ENCODE measurements at regions not wholly inside any gene's neighbourhood (a gene's known extent, or its start where the extent isn't known, plus 50 kb on each side); places are given as distances from the start of the nearest gene placed in this dataset.
"Not testable (repeated sequence)": the region's sequence is repeated elsewhere in the genome, so short reads cannot be mapped to it uniquely, and the experiment has no call there.

- no peaks in the 10 kb centered on the region for H3K27me3 ChIP-seq
- H3K36me3 ChIP-seq (ENCODE audit: low read depth, missing control alignments) = no peaks in the 10 kb centered on the region
- H3K9me3 ChIP-seq = no peaks in the 10 kb centered on the region
- no peaks in the 10 kb centered on the region for H3K4me1 ChIP-seq
- intact Hi-C loops (cut with DNase I; ENCODE audit: low total_unique reads) = no loop called here
- H3K27ac ChIP-seq = no peak overlapping the region
- WGBS, 2 donors = 88 to 93% methylated on average over 3 of the region's 3 CpGs
- no peak overlapping the region for H3K4me3 ChIP-seq
- DNase-seq = no peak
- TF ChIP-seq POLR2A (IDR thresholded peaks at IDR 0.05) = no peak
- TF ChIP-seq CTCF (IDR thresholded peaks at IDR 0.05) = no peak
Measured at GRCh38 chr4:83731609-83732008, 195.7 kb downstream of the GPAT3 start.

DNA sequence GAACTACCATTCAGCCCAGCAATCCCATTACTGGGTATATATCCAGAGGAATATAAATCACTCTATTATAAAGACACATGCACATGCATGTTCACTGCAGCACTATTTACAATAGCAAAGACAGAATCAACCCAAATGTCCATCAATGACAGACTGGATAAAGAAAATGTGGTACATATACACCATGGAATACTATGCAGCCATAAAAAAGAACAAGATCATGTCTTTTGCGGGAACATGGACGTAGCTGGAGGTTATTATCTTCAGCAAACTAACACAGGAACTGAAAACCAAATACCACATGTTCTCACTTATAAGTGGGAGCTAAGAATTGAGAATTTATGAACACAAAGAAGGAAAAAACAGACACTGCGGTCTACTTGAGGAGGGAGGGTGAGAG lies 195.1 kb downstream of the GPAT3 start:
- H3K36me3 ChIP-seq (ENCODE audit: low read depth, missing control alignments); H3K27ac ChIP-seq; H3K4me1 ChIP-seq; intact Hi-C loops (cut with DNase I; ENCODE audit: low total_unique reads); H3K9me3 ChIP-seq; H3K4me3 ChIP-seq; DNase-seq; H3K27me3 ChIP-seq: not testable (repeated sequence)
- WGBS, 2 donors = 90 to 93% methylated on average over 3 of the region's 3 CpGs

DNA sequence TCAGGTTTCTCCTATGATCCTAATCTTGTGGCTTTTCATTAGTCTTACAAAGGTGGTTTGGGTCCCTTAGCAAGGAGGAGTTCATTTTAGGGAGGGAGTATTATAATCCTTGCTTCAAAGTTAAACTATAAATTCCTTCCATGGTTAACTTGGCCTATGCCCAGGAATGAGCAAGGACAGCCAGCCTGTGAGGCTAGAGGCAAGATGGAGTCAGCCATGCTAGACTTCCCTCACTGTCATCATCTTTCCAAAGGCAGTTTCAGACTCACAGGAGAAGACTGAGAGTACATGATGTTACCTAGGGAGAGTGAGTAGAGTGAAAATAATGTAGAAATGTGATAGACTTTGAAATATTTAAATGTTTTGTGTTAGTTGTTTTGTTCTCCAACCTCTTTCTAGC lies 192.3 kb downstream of the GPAT3 start:
- Histone ChIP-seq H3K36me3 (ENCODE audit: low read depth, missing control alignments) (no peaks in the 10 kb centered on the region), H3K9me3 (no peaks in the 10 kb centered on the region), H3K27me3 (no peaks in the 10 kb centered on the region), H3K4me3 (no peak overlapping the region), H3K4me1 (no peaks in the 10 kb centered on the region), H3K27ac (no peak overlapping the region)
- intact Hi-C loops (cut with DNase I; ENCODE audit: low total_unique reads) = no loop called here
- no peak for DNase-seq
- TF ChIP-seq POLR2A (IDR thresholded peaks at IDR 0.05) (no peak), CTCF (IDR thresholded peaks at IDR 0.05) (no peak)

DNA sequence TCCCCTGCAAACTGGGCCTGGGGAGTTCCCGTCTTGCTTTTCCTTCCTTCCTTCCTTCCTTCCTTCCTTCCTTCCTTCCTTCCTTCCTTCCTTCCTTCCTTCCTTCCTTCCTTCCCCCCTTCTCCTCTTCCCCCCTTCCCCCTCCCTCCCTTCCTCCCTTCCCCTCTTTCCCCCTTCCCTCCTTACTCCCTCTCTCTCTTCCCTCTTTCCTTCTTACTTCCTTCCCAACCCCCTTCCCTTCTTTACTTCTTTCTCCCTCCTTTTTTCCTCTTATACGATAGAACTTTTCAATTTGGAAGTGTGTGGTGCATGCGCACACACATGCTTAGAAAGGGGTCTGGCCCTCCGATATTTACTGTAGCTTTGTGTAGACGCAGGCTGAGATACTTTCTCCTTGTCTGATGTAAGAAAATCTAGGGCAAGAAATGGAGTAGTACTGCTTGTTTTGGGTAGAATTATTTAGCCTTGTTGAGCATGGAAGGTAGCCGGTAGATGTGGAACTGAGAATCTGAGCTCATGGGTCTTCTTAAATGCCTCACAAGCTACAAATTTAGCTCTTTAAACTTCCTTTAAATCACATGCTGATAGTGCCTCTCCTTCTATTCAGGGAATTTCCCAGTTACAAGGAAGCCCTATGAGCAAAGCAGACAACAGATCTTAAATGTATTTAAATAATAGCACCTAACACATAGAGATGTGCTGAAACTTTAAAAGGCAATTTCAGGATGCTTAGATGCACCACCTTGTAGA lies 189.6 kb downstream of the GPAT3 start:
- Histone ChIP-seq H3K4me3 (no peak overlapping the region), H3K27me3 (no peaks in the 10 kb centered on the region), H3K36me3 (ENCODE audit: low read depth, missing control alignments) (no peaks in the 10 kb centered on the region), H3K4me1 (no peaks in the 10 kb centered on the region), H3K27ac (no peak overlapping the region), H3K9me3 (no peaks in the 10 kb centered on the region)
- WGBS, 2 donors = 76 to 85% methylated on average over 6 of the region's 6 CpGs
- TF ChIP-seq POLR2A (IDR thresholded peaks at IDR 0.05) = no peak
- TF ChIP-seq CTCF (IDR thresholded peaks at IDR 0.05) = no peak
- no peak for DNase-seq
- intact Hi-C loops (cut with DNase I; ENCODE audit: low total_unique reads) = no loop called here

GRCh38 chr4:83724485-83725335 lies 188.8 kb downstream of the GPAT3 start:
- no peaks in the 10 kb centered on the region for H3K27me3 ChIP-seq
- no peak for TF ChIP-seq POLR2A (IDR thresholded peaks at IDR 0.05)
- no peak for DNase-seq
- no peaks in the 10 kb centered on the region for H3K4me1 ChIP-seq
- H3K9me3 ChIP-seq = no peaks in the 10 kb centered on the region
- H3K36me3 ChIP-seq (ENCODE audit: low read depth, missing control alignments) = no peaks in the 10 kb centered on the region
- no peak overlapping the region for H3K4me3 ChIP-seq
- no peak overlapping the region for H3K27ac ChIP-seq
- WGBS, 2 donors = 38 to 51% methylated on average over 14 of the region's 14 CpGs
- intact Hi-C loops (cut with DNase I; ENCODE audit: low total_unique reads) = no loop called here

Measured in testis (tissue), 2 donors.